Activated T-helper 1 cell treated with anti-CD3 and anti-CD28 coated beads, Interleukin-12 subunit alpha, Interleukin-12 subunit beta, Interleukin-2, Interleukin-4 antibody, amounts not matched to agents 30 ng/mL and 10 ng/mL and 1 ng/mL, durations not matched to agents 14 hours and 24 hours and 36 hours (primary cell): ENCODE measurements at regions not wholly inside any gene's neighbourhood (a gene's known extent, or its start where the extent isn't known, plus 50 kb on each side); places are given as distances from the start of the nearest gene placed in this dataset.
"Not testable (repeated sequence)": the region's sequence is repeated elsewhere in the genome, so short reads cannot be mapped to it uniquely, and the experiment has no call there.

Experiments used
- DNase-seq: peaks from one replicate; pipeline ENCODE4 v3.0.0; 2021; ENCODE audit warnings: low spot score
- H3K27ac Mint-ChIP-seq: one replicate; pipeline ENCODE4 v1.8.0; 2021; ENCODE audit warnings: mild to moderate bottlenecking, mixed read lengths
- H3K27me3 Mint-ChIP-seq: one replicate; pipeline ENCODE4 v1.8.0; 2022; ENCODE audit warnings: mild to moderate bottlenecking, moderate library complexity, mixed read lengths; ENCODE audit not compliant: insufficient read depth
- H3K36me3 Mint-ChIP-seq: one replicate; pipeline ENCODE4 v1.8.0; 2021; ENCODE audit warnings: low read depth, mixed read lengths
- H3K4me1 Mint-ChIP-seq: one replicate; pipeline ENCODE4 v1.8.0; 2021; ENCODE audit warnings: low read depth, mixed read lengths
- H3K4me3 Mint-ChIP-seq: one replicate; pipeline ENCODE4 v1.8.0; 2021; ENCODE audit warnings: mild to moderate bottlenecking, moderate library complexity, mixed read lengths
- H3K9me3 Mint-ChIP-seq: one replicate; pipeline ENCODE4 v1.8.0; 2021; ENCODE audit warnings: mixed read lengths
- intact Hi-C: fragments of 100-400 bp; cut with micrococcal nuclease; formaldehyde crosslinking; loops from one replicate; pipeline ENCODE4 v1.15.1; 2024

DNA sequence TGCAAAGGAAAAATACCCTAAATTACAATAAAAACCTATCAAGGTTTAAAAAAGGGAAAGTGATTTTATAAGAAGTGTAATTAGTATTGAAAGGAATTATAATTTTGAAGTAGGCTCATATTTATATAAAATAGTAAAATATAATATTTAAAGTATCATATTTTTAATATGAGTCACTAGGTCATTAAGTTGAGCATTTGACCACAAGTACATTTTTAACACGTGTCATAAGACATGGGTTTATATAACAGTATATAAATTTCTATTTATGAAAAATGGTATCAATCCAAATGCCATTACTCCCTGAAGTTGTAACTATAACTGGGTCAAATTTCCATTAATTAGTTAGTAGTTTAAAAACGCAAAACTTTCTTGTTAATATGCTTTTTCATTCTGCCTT, 365.9 kb downstream of the COL11A1 start:
- intact Hi-C loops, result no loop called here
- Mint-ChIP-seq H3K9me3 (no peaks in the 10 kb centered on the region), H3K36me3 (no peaks in the 10 kb centered on the region), H3K27ac (no peak overlapping the region), H3K4me3 (no peak overlapping the region), H3K4me1 (no peaks in the 10 kb centered on the region), H3K27me3 (no peaks in the 10 kb centered on the region)
- DNase-seq, result no peak

DNA sequence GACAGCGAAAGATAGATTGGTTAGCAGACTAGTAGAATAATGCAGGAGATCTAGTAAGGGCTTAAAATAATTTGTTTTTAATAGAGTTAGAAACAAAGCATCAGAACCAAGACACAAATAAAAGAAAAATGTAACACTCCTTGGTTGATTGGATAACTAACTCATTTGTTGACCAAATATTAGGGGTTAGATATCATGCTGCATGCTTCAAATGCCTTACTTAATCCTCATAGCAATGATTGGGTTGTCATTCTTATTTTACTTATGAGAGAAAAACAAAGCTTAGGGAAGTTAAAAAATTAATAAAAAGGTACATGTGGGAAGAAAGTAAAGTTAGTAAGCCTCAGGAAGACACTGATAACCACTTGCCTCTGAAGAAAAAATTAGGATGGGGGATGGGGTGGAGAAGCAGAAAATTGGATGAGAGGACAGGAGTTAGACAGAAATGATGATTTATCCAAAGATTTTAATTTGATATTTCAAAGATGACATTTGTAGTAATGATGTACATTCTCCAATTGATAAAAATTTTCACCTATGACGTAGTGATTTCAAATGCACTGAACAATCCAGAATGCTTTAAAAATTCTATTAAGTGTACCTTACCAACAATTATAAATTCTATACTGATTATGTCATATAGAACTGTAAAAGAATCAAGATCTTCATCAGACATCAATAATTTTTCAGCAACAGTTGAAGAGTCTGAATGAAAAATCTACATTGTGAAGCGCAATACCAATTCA, 374.7 kb downstream of the COL11A1 start:
- Mint-ChIP-seq H3K9me3 (no peaks in the 10 kb centered on the region), H3K4me3 (no peak overlapping the region), H3K36me3 (no peaks in the 10 kb centered on the region), H3K4me1 (no peaks in the 10 kb centered on the region), H3K27me3 (no peaks in the 10 kb centered on the region), H3K27ac (no peak overlapping the region)
- DNase-seq, result no peak
- intact Hi-C loops, result no loop called here

DNA sequence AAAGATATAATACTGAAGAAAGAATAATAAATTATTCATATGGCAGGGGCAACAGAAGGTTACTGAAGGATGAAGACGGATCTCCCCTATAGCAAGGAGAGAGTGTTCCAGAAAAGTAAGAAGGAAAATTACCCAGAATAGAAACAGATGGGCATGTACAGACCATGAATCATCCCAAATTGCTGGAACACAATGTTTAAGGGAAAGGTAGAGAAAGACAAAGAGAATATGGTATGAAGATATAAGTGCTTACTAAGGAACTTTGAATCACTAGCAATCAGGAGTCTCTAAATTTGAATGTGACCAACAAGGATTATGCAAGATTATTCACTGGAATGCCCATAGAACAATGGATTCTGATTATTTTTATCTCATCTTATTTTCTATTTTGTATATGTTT, 375.4 kb downstream of the COL11A1 start:
- Mint-ChIP-seq H3K4me3 (no peak overlapping the region), H3K27ac (no peak overlapping the region), H3K9me3 (no peaks in the 10 kb centered on the region), H3K27me3 (no peaks in the 10 kb centered on the region), H3K4me1 (no peaks in the 10 kb centered on the region), H3K36me3 (no peaks in the 10 kb centered on the region)
- intact Hi-C loops, result no loop called here
- no peak for DNase-seq

DNA sequence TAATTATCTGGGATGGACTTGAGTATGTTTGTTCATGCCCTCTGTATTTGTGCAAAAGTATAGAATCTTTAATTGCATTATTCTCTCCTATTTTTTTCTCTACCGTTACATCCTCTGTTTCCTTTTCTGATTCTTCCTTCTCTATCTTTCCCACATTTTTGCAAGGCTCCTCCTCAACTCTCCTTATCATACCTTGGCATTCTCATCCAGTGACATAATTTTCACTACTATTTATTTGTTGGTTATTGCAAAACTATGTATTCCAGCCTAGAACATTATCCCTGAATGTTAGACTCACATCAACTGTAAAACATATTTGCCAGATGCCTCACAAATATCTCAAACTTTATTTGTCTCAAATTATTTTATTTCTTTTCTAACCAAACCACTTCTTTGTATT, 381.9 kb downstream of the COL11A1 start:
- H3K4me3 Mint-ChIP-seq, result no peak overlapping the region
- no peaks in the 10 kb centered on the region for H3K9me3 Mint-ChIP-seq
- no peaks in the 10 kb centered on the region for H3K27me3 Mint-ChIP-seq
- H3K4me1 Mint-ChIP-seq, result no peaks in the 10 kb centered on the region
- H3K36me3 Mint-ChIP-seq, result no peaks in the 10 kb centered on the region
- no peak for DNase-seq
- intact Hi-C loops, result no loop called here
- H3K27ac Mint-ChIP-seq, result no peak overlapping the region

DNA sequence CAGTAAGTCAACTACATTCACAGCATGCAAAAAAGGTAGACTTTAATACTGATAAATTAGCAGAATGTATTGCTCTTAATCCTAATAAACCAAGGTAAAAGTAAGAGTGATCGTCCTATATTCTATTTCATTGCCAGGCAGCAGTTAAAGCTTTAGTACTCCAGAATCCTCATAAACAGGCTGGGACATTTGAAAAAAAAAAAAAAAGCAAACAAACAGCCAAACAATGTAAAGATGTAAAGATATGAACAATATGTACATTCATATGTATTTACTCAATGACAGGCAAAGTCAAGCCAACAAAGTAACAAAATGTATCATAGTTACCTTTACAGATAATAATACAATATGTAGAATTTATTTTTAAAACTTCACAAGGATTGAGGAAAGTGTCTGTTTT, 383.6 kb downstream of the COL11A1 start:
- H3K27ac Mint-ChIP-seq, result no peak overlapping the region
- H3K4me1 Mint-ChIP-seq, result no peaks in the 10 kb centered on the region
- H3K9me3 Mint-ChIP-seq, result no peaks in the 10 kb centered on the region
- no peak overlapping the region for H3K4me3 Mint-ChIP-seq
- H3K27me3 Mint-ChIP-seq, result no peaks in the 10 kb centered on the region
- DNase-seq, result no peak
- intact Hi-C loops, result no loop called here
- H3K36me3 Mint-ChIP-seq, result no peaks in the 10 kb centered on the region

DNA sequence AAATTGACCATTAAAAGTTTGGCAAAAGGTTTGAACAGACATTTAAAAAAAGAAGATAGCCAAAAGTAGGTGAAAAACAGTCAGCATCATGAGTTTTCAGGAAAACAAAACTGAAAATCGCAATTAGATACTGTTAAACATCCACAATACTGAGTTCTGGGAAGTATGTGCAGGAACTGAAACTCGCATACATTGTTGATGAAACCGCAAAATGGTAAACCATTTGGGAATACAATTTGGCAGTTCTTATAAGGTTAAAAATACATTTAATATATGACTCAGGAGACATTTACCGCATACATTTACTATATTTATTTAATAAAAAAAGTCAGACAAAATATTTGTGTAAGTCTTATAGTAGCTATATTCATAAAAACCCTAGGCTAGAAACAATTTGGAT, 393.2 kb downstream of the COL11A1 start:
- H3K4me3 Mint-ChIP-seq, result no peak overlapping the region
- DNase-seq, result no peak
- no peaks in the 10 kb centered on the region for H3K9me3 Mint-ChIP-seq
- H3K36me3 Mint-ChIP-seq, result no peaks in the 10 kb centered on the region
- no peak overlapping the region for H3K27ac Mint-ChIP-seq
- H3K4me1 Mint-ChIP-seq, result no peaks in the 10 kb centered on the region
- no peaks in the 10 kb centered on the region for H3K27me3 Mint-ChIP-seq
- intact Hi-C loops, result no loop called here

DNA sequence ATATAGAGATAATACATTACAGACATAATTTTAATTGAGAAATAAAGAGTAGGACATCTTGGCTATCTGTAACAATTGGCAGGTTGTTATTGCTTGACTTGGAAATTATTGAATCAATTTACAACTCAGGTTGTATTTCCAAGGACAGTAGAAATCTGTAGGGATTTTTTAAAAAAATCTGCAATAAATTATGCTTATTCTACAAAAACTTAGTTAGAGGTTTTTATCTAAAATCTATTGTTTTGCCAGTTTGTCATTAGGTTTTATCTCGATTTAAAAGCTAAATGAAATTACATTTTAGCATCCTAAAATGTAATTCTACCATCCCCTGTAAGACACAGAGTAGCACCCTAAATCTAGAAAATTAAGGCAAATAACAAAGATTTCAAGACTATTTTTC, 408.8 kb downstream of the COL11A1 start:
- Mint-ChIP-seq H3K36me3 (no peaks in the 10 kb centered on the region), H3K4me1 (no peaks in the 10 kb centered on the region), H3K27me3 (no peaks in the 10 kb centered on the region), H3K9me3 (no peaks in the 10 kb centered on the region), H3K4me3 (no peak overlapping the region), H3K27ac (no peak overlapping the region)
- intact Hi-C loops, result no loop called here
- no peak for DNase-seq

DNA sequence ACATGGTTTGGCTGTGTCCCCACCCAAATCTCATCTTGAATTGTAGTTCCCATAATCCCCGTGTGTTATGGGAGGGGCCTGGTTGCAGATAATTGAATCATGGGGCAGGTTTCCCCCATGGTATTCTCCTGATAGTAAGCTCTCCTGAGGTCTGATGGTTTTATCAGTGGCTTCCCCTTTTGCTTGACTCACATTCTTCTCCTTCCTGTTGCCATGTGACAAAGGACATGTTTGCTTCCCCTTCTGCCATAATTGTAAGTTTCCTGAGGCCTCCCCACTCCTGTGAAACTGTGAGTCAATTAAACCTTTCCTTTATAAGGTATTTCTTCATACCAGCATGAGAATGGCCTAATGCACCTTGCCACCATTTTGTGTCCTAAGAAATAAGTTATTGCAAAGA, 415.0 kb downstream of the COL11A1 start:
- intact Hi-C loops, result no loop called here
- DNase-seq, result no peak
- no peak overlapping the region for H3K27ac Mint-ChIP-seq
- H3K4me3 Mint-ChIP-seq, result no peak overlapping the region
- no peaks in the 10 kb centered on the region for H3K36me3 Mint-ChIP-seq
- no peaks in the 10 kb centered on the region for H3K27me3 Mint-ChIP-seq
- no peaks in the 10 kb centered on the region for H3K9me3 Mint-ChIP-seq
- H3K4me1 Mint-ChIP-seq, result no peaks in the 10 kb centered on the region

DNA sequence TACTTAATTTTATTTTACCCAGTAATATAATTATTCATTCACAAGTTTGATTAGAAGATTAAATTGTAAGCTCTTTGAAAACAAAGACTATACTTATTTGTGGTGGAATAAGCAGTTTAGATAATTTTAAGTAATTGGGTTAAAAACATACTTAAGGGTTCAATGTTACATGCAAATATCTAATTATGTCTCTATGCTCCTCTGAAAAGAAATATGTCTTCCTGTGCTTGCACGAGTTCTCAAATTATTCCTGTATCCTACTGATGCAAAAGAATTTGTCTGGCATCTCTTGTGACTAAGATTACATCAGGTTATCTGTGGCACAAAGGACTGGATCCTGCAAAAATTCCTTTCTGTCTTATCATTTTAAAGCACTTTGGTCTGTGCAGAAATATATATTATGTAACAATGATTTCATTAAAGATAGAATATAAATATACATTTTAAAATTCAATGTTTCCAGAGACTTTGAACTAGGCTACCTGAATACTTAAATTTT, 416.7 kb downstream of the COL11A1 start:
- H3K27me3 Mint-ChIP-seq, result no peaks in the 10 kb centered on the region

DNA sequence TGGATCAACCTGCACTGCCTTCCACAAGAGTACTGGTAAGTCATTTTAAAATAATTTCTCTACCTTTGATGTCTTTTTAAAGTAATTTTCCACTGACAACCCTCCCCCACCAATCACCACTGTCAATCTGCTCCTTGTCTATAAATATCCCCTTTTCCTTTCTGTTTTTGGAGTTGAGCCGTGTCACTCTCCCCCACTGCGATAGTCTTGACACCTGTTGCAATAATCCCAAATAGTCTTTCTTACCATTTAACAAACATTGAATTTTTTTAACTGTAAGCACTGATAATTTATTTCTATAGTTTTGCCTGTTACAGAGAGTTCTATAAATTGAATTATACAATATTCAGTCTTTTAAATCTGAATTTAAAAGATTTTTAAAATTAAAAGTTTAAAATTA, 420.9 kb downstream of the COL11A1 start:
- no peak for DNase-seq
- H3K27me3 Mint-ChIP-seq, result no peaks in the 10 kb centered on the region
- no peaks in the 10 kb centered on the region for H3K36me3 Mint-ChIP-seq
- no peak overlapping the region for H3K27ac Mint-ChIP-seq
- H3K4me3 Mint-ChIP-seq, result no peak overlapping the region
- H3K9me3 Mint-ChIP-seq, result no peaks in the 10 kb centered on the region
- intact Hi-C loops, result no loop called here
- no peaks in the 10 kb centered on the region for H3K4me1 Mint-ChIP-seq

More for the DNA sequence above, 416.7 kb downstream of the COL11A1 start:
- Mint-ChIP-seq H3K4me1 (no peaks in the 10 kb centered on the region), H3K9me3 (no peaks in the 10 kb centered on the region), H3K36me3 (no peaks in the 10 kb centered on the region), H3K27ac (no peak overlapping the region), H3K4me3 (no peak overlapping the region)
- DNase-seq, result no peak
- intact Hi-C loops, result no loop called here

DNA sequence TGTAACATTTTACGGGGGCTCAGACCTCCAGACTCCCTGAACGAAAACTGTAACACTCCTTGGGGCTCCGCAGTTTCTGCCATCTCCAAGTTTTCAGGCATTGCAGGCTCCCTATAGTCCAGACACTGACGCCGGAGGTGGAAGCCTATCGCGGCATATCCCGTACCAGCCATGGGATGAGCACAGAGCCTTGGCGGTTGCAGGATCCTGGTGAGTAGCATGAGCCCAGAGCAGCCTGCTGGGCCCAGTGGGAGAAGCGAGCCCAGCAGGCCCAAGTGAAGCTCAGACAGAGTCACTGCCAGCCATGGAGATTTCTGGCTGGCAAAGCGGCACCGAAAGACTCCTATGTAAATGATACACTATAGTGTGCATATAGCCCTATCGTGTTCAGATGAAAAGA, 446.8 kb downstream of the COL11A1 start:
- H3K27ac Mint-ChIP-seq, result no peak overlapping the region
- intact Hi-C loops, result no loop called here
- no peaks in the 10 kb centered on the region for H3K27me3 Mint-ChIP-seq
- H3K4me3 Mint-ChIP-seq, result no peak overlapping the region
- no peaks in the 10 kb centered on the region for H3K4me1 Mint-ChIP-seq
- H3K36me3 Mint-ChIP-seq, result no peaks in the 10 kb centered on the region
- no peak for DNase-seq
- peaks cover 3% of the 10 kb centered on the region for H3K9me3 Mint-ChIP-seq

DNA sequence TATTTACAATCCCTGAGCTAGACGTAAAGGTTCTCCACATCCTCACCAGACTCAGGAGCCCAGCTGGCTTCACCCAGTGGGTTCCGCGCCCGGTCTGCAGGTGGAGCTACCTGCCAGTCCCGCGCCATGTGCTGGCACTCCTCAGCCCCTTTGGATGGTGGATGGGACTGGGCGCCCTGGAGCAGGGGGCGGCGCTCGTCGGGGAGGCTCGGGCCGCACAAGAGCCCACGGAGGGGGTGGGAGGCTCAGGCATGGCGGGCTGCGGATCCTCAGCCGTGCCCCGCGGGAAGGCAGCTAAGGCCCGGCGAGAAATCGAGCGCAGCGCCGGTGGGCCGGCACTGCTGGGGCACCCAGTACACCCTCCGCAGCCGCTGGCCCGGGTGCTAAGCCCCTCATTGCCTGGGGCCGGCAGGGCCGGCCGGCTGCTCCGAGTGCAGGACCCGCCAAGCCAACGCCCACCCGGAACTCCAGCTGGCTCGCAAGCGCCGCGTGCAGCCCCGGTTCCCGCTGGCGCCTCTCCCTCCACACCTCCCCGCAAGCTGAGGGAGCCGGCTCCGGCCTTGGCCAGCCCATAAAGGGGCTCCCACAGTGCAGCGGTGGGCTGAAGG, 448.3 kb downstream of the COL11A1 start:
- H3K4me1 Mint-ChIP-seq, H3K27ac Mint-ChIP-seq, H3K9me3 Mint-ChIP-seq, intact Hi-C loops, DNase-seq, H3K4me3 Mint-ChIP-seq, H3K36me3 Mint-ChIP-seq, H3K27me3 Mint-ChIP-seq: not testable (repeated sequence)

DNA sequence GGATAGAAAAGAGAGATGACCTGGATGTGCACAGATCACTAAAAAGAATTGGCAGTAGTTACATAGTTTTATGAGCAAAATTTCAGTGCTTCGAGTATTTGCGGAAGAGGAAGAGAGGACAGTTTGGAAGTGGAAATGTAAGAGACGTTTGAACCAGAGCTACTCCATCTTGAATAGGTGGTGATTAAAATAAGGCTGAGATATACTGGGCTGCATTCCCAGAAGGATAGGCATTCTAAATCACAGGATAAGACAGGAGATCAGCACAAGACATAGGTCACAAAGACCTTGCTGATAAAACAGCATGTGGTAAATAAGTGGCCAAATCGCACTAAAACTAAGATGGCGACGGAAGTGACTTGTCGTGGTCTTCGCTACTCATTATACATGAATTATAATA, 453.3 kb downstream of the COL11A1 start:
- H3K27me3 Mint-ChIP-seq, result no peaks in the 10 kb centered on the region
- no peaks in the 10 kb centered on the region for H3K4me1 Mint-ChIP-seq
- DNase-seq, result no peak
- H3K27ac Mint-ChIP-seq, result no peak overlapping the region
- no peak overlapping the region for H3K4me3 Mint-ChIP-seq
- no peaks in the 10 kb centered on the region for H3K36me3 Mint-ChIP-seq
- intact Hi-C loops, result no loop called here
- no peaks in the 10 kb centered on the region for H3K9me3 Mint-ChIP-seq

DNA sequence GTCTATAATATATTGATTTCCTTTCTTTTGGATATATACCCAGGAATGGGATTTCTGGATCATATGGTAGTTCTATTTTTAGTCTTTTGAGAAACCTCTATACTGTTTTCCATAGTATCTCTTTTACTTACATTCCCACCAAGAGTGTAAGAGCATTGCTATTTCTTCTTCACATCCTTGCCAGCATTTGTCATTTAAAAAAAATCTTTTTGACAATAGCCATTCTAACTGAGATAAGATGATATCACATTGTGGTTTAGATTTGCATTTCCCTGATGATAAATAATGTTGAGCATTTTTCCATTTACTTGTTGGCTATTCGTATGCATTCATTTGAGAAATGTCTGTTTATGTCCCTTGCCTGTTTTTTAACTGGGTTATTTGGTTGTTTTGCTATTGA, 467.4 kb downstream of the COL11A1 start:
- H3K9me3 Mint-ChIP-seq, result no peaks in the 10 kb centered on the region
- H3K4me1 Mint-ChIP-seq, result no peaks in the 10 kb centered on the region
- no peaks in the 10 kb centered on the region for H3K36me3 Mint-ChIP-seq
- H3K27ac Mint-ChIP-seq, result no peak overlapping the region
- H3K4me3 Mint-ChIP-seq, result no peak overlapping the region
- DNase-seq, result no peak
- H3K27me3 Mint-ChIP-seq, result no peaks in the 10 kb centered on the region
- intact Hi-C loops, result no loop called here
